Superior temporal gyrus (tissue), 1 donor: ENCODE measurements at regions not wholly inside any gene's neighbourhood (a gene's known extent, or its start where the extent isn't known, plus 50 kb on each side); places are given as distances from the start of the nearest gene placed in this dataset.

Source experiments
- DNase-seq: peaks from one replicate; pipeline ENCODE4 v3.0.0-alpha.2; 2016; ENCODE audit errors: extremely low spot score

DNA sequence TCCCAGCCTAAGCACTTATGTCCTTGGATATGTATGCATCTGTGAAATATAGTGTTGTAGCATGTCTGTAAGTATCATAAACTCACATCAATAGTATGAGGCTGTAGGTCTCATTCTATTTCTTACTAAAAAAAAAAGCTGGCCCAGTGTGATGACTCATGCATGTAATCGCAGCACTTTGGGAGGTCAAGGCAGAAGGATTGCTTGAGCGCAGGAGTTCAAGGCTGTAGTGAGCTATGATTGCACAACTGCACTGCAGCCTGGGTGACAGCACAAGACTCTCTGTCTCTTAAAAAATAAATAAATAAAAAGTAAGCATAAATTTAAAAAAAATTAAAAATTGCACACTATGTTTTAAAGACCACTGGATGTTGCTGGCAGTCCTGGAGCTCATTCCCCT lies 79.1 kb upstream of the SPATA13 start:
- no peak for DNase-seq

DNA sequence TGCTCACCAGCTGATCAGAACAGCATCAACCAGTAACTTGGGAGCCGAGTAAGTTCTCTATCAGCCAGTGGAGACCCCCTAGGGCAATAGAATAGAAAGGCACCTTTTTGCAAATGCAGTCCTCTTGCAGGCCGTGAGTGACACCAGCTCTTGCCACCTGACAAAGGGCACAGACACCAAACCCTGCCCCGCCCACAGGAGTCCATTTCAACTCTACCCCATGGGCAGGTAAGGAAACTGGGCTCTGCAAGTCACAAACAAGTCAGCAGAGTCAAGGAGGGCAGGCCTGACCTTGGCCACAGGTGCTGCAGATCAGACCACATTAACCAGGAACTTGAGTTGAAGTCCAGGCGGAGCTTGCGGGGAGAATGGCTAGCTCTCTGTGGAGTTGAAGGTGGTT lies 77.4 kb upstream of the SPATA13 start:
- no peak for DNase-seq

DNA sequence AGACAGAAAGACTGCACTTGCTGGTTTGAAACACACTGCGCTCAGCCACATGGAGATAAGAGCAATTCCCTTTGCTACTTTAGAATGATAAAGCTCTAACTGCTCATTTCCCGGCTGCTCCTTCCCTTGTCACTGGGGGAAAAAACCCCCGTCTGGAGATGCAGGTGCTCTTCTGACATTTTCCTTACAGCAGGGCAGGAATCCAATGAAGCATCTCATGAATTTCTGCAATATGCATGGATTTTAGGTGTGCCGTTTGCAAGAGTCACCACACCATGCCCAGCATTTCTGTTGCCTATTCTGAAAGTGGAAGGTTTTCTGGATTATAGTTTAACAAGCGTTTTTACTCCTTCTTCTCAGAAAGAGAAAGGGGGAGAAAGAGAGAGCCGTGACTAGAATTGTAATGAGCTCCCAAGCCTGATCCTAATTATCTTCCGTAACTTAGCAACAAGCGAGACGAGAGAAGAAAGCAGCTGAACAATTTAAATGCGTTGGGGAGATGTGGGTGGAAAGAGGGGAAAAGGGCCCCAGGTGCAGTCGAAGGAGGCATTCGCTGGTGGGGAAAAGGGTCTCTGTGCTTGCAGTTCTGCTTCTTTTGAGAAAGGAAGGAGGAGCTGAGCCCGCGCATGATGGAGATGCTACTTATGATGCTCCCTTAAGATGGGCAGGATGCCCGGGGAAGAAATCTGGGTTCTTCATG lies 76.6 kb upstream of the SPATA13 start:
- peak; percentile 83 for DNase-seq

DNA sequence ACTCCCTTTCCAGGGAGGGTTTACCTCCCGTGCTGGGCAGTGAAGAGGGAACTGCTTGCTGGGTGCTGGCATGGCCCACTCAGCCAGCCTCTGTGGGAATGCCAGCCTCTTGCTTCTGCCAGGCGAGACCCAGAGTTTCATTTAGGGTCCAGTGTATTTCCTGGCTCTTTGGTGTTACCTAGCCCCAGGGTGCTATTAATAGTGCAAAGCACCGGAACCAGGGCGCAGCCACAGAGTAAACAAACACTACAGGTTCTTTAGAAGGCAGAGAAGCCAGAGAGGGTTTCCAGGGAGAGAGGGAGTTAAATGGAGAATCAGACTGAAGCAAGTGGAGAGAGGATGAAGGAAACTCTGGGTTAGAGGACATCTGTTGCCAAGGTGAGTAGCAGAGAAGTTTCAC lies 74.9 kb upstream of the SPATA13 start:
- no peak for DNase-seq

DNA sequence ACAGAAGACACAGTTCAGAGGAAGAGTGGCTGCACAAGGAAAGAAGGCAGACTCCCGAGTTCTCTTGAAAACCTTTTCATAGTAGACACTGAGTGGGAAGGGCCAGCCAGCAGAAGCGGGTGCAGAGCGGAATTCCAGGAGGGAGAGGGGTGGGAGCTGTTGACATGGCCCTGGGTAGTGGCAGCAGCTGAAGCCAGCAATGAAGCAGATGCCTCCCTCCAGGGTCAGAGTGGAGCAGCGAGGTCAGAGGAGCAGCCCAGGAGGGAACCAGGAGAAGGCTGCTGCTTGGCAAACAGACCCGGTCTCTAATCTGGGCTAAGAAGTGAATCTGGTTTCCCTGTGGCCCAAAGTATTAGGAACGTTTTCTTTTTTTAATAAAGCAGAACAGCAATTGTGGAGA lies 73.9 kb upstream of the SPATA13 start:
- DNase-seq, result no peak

DNA sequence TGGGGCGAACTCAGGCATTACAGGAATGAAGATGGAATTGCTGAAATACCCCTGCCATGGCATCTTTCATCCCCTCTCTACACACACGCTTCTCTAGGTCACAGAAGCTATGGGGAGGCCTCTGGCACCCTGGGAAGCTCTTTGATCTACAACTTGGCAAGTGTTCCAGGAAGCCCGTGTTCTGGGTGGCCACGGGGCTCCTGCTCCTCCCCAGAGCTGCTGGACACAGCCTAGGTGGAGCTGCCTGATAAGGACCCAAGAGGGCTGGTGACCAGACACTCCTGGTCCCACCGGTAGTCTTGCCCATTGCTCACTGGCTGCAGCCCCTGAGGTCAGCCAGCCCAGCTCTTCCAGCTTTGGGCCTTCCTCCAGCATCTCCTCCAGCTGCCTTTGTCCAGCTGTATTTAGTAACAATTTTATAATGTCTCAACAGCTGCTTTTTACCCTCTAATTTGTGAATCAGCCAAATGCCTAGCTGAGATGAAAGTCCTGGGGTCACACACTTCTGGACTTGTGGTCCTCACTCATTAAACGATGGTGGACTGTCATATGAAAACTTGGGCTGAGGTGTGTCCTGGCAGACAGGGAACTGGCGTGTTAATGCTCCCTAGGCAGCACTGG lies 72.8 kb upstream of the SPATA13 start:
- DNase-seq, result no peak

DNA sequence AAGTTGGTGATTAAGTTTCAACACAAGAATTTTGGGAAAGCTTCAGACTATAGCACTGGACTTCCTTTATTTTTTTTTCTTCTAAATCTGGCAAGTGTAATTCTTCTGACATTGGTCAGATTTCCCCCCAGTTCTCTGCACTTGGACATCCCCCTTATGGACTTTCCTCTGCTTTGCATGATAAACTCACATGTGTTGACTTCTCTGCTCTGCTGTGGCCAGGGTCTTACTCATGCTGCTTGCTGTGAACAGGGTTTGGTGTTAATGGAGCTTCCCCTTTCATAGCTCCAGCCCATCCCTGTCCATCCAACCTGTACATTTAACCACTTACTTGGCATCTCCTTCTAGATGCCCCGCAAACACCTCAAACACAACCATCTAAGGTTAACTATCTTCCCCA lies 70.5 kb upstream of the SPATA13 start:
- DNase-seq, result no peak

DNA sequence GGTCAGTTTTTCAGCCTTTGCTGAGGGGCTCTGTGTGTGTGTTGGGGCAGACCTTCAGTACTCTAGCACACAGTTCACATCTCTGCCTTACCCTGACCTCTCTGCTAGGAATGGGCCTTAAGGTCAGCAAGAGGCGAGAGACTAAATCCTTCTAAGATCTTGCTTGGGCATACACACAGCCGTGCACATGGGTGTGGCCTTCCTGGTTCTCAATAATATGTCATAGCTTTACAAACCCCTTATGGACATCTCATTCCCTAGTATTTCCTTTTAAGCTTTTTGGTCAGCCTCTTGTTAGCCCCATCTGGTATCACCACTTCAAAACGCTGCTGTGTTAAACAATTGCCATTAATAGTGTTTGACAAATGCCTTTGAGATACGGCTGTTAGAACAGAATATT lies 69.4 kb upstream of the SPATA13 start:
- DNase-seq, result no peak

DNA sequence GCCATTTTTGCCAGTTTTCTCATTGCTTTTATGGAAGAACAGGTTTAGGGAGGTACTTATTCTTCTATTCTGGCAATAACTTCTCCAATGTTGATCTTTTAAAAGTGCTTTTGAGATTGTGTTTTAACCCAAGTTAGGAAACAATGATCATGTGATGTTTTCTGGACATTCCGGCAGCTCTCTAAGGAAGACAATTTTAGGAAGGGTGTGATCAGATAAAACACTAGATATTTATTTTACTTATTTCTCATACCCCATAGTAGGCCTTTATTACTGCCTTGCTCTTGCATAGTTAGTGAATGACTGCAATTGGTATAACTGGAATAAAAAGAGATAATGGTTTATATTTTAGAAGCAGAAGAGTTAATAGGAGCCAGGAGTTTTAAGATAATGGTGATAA lies 68.4 kb upstream of the SPATA13 start:
- no peak for DNase-seq

DNA sequence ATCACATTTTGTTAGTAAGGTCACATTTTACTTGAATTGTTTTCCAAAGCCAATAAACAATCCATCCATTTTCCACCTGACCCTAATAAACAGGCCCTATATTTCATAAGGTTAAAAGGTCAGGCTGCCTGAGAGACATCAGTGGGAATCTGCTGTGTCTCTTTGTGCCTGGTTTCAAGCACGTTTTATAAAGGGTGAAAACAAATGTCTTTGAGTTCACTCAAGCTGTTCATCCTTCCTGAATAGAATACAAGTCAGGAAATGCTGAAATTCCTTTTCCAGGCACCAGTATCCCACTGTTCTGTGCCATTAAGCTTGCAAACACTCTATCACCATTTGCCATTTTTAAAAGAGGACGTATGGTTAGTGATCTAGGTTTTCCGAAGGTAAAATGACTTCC lies 67.5 kb upstream of the SPATA13 start:
- DNase-seq, result no peak

DNA sequence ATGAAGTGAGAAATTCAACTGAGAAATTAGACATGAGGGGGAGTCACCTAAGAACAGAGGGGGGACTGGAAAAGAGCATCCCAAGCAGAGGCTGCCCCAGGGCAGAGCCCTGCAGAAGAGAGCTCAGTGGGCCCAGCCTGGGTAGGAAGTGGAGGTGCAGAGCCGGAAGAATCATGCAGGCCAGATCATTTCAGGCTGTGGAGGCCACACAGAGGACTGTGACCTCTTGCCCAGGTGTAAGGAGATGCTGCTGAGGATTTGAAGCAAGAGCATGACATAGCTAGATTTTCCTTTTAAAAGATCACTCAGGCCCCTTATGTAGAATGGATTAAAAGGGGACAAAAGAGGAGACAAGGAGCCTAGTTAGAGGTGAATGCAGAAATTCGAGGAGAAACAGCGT lies 63.9 kb upstream of the SPATA13 start:
- DNase-seq, result no peak

DNA sequence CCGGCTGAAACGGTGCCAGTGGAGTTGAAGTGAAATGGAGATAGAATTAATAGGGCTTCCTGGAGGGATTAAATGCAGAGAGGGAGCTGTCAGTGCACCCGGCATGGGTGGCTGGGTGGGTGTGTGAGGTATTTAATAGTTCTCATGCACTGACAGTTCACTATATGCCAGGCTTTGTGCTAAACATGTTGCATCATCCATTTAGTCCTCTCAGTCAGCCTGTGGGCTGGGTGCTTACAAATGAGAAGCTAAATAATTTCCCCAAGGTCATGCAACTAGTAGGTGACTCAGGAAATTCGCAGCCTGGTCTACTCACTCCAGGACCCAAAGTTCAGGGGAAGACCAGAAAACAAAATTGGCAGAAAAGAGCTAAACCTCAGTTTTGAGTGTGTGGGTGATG lies 63.5 kb upstream of the SPATA13 start:
- DNase-seq, result no peak

DNA sequence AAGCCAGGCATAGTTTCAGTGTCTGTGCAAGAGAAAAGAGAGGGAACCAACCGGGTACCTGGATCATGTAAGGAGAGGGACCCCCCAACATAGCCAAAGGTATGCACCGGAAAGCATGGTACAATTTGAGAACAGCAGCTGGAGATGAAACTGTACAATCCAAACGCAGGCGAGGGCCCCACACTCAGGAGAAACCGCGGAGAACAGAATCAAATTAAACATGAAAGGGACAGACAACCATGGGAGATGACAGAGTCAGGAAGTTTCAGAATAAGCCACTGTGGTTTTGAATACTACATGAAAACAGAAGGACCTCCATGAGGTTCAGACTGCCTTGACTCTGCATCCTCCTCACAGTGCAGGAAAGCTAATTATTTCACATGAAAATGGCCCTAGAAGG lies 62.9 kb upstream of the SPATA13 start:
- no peak for DNase-seq

DNA sequence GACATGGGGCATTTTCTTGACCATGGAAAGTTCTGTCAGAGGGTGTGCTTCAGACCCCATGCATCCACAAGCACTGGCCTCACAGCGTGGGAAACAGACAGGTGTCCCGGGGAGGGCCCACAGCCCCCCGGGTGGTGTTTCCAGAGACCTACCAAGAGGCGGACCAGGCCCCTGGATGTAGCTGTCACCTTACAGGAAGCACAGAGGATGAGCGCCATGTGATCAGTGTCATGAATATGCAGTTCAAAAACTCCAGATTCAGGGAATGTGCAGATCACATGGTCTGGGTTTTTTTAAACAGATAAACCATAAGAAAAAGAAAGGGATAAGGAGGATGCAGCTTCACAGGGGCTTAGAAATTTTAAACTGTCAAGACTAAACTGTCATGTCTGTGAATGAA lies 61.0 kb upstream of the SPATA13 start:
- DNase-seq, result no peak

DNA sequence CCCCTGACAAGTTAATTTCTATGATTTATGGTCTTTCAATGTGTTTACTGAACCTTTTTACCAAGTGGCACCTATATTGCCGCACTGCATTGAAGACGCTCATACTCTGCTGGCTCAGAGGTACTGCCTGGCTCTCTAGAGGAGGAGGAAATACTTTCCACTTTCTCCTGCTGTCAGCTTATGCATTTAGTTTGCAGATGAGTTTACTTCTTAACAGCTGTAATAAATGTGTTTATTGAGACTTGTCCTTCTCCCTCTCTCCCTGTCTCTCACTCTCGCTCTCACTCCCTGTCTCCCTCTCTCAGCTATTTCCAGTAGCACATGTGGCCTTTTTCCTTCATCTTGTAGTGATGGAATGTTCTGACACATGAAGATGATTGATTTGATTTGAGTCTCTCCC lies 60.3 kb upstream of the SPATA13 start:
- no peak for DNase-seq

DNA sequence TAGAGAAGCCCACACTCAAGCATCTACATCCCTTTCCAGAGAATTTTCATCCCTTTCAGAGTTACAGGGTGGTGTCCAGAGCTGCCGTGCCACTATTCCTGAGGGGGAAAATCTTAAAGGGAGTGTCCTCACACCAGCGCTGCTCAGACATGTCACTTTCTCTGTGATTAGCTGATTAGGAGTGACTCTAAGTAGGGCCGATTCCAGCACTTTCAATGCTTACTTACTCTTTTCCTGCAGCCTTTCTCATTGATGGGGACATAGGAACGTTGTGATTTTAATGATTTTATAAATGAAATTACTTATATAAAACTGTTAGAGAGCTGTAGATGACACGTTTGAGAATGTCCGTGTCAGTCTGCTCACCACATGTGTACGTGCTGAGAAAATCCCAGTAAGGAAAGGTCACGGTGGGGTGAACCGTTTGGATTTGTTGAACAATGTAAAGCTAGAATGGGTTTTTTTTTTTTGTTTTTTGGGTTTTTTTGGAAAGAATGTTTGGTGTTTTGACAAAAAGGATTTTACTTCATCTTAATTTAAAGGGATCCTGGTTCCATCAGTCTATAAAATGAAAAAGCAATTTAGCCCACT lies 56.6 kb upstream of the SPATA13 start:
- no peak for DNase-seq

DNA sequence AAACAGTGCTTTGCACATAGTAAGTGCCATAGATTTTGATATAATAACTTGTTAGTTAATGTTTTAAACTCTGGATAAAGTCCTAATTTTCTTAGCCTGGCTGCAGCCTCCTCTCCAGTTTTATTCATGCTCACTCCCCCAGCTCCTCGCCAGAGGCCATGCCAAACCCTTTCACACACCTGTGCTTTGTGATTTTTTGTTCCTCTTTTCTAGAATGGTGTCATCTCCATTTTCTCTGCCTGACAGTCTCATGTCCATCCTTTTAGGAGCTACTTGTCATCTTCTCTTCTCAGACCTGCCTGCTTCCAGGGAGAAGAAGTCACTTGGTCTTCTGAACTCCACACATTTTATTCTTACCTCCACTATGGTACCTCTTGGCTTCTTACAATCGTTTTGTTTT lies 55.8 kb upstream of the SPATA13 start:
- DNase-seq, result no peak

DNA sequence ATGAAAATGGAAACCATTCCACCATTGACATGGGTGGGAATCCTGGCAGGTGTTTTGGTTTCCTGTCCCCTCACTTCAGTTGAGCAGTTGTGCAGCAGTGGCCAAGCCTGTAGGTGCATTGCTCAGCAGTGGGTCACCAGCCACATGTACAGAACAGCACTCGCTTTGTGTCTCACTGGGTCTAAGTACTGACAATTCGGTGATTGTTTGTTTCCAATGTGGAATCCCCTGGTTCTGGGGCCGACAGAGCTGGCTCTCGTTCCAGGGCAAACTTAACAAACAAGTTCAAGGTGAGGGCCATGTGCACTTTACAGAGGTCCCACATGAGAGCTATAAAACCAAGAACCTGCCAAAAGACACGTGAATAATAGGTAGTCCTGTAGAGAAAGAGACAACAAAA lies 54.1 kb upstream of the SPATA13 start:
- peak; percentile 86 for DNase-seq

DNA sequence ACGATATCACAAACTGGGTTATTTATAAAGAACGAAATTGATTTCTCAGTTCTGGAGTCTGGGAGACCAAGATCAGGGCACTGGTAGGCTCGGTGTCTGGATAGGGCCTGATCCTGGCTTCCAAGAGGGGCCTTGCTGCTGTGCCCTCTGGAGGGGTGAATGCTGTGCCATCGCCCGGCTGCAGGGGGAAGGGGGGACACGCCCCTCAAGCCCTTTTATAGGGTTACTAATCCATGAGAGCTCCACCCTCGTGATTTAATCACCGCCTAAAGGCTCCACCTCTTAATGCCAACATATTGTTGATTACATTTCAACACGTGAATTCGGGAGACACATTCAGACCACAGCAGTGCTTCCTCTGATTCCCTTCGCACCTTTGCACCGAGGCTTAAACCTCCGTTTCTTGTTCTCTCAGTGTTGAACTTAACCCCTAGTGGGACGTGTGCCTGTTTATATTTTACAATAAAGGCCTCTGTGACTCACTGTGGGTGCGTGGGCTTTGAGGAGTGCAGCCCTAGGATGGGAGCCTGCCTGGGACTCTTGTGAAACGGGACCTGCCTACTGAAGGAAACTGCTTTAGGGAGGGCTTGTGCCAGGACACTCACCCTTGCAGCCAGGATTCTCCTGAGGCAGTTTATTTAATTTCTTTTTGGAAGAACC lies 52.4 kb upstream of the SPATA13 start:
- no peak for DNase-seq

DNA sequence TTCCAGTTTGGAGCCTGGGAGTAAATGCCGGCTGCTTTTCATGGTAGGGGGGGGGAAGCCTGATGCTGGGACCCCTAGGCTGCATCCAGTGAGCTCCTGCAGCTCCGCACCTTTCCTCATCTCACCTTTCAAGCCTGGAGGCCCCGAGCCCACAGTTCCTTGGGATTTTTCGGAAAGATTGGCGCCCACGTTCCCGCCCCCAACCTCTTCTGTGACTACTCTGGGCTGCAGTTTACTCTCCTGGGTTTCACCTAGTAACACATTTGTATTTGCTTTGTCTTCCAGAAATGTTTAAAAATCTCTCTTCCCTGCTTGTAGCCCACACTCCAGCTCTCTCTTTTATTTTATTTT lies 51.9 kb upstream of the SPATA13 start:
- no peak for DNase-seq

DNA sequence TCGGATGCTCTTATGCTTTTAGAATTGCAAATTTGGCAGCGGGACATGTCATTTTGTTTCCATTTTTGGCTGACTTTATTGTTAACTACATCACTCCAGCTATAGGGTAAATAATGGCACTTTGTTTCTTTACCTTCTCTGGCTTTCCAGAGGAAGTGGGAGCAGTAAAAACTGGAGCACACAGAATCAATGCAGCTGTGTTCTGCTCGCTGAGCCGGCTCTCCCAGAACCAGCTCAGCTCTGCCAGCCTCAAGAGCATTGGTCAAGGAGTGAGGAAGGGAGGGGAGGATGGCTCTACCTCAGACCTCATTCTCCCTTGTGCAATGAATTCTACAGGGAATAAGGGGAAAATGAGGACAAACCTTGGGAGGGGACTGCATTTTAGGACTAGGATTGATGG lies 50.5 kb upstream of the SPATA13 start:
- DNase-seq, result peak; percentile 51
